IMR-90 (cell line): ENCODE measurements at regions not wholly inside any gene's neighbourhood (a gene's known extent, or its start where the extent isn't known, plus 50 kb on each side); places are given as distances from the start of the nearest gene placed in this dataset.

Source experiments
- ATAC-seq: fragments of 200-7000 bp; cut with Tn5 transposase; 2 replicates; pipeline ENCODE4 v1.9.1; 2020; ENCODE audit warnings: low read depth, mild to moderate bottlenecking, moderate library complexity
- BruUV-seq: library from RNA; stranded (reverse); fragments of 400-500 nt; replicated peaks from 2 replicates; lab custom pipeline; 2021; lab: Mats Ljungman, UMichigan
- CTCF ChIA-PET: fragments of 300-600 bp; formaldehyde crosslinking; extraction: SDS; loops from one replicate; lab custom pipeline; 2021; ENCODE audit warnings: antibody characterized with exemption; lab: Yijun Ruan, JAX
- POLR2A ChIA-PET: fragments of 300-600 bp; sonication (Branson Sonifier 250); formaldehyde crosslinking; loops from one replicate; lab custom pipeline; 2022; ENCODE audit warnings: antibody characterized with exemption; ENCODE audit not compliant: unreplicated experiment; lab: Charles Lee
- DNase-seq: peaks from one replicate; pipeline ENCODE4 v3.0.0; 2013
- H2AFZ ChIP-seq: replicated peaks from 2 replicates; pipeline ENCODE3; 2013; ENCODE audit warnings: low read length, mild to moderate bottlenecking; ENCODE audit not compliant: poor library complexity
- H2AK5ac ChIP-seq: 2 replicates; pipeline ENCODE4 v1.6.1; 2013; ENCODE audit warnings: low read depth, low read length, inconsistent platforms
- H2AK9ac ChIP-seq: replicated peaks from 2 replicates; pipeline ENCODE3; 2013; ENCODE audit warnings: mild to moderate bottlenecking, low read depth, low read length, moderate library complexity; ENCODE audit not compliant: poor library complexity
- H2BK120ac ChIP-seq: 2 replicates; pipeline ENCODE4 v1.6.1; 2013; ENCODE audit warnings: low read depth, low read length, inconsistent platforms
- H2BK15ac ChIP-seq: 3 replicates; pipeline ENCODE4 v1.6.1; 2013; ENCODE audit warnings: low read depth, low read length, inconsistent platforms
- H2BK20ac ChIP-seq: 2 replicates; pipeline ENCODE4 v1.6.1; 2013; ENCODE audit warnings: low read depth, mild to moderate bottlenecking, inconsistent platforms, low read length, moderate library complexity
- H2BK5ac ChIP-seq: 2 replicates; pipeline ENCODE4 v1.6.1; 2013; ENCODE audit warnings: mild to moderate bottlenecking, low read depth, low read length, inconsistent platforms; ENCODE audit not compliant: poor library complexity, severe bottlenecking
- H3K14ac ChIP-seq: replicated peaks from 2 replicates; pipeline ENCODE4 v1.6.1; 2013; ENCODE audit warnings: low read depth, low read length, inconsistent platforms
- H3K18ac ChIP-seq: 2 replicates; pipeline ENCODE4 v1.6.1; 2013; ENCODE audit warnings: low read depth, low read length, control low read depth
- H3K23ac ChIP-seq: 2 replicates; pipeline ENCODE4 v1.6.1; 2013; ENCODE audit warnings: low read depth, low read length, inconsistent platforms
- H3K27ac ChIP-seq: 2 replicates; pipeline ENCODE4 v1.5.1; 2013; ENCODE audit warnings: mild to moderate bottlenecking, control low read depth, low read length; ENCODE audit not compliant: insufficient read depth
- H3K27me3 ChIP-seq: 2 replicates; pipeline ENCODE4 v1.6.1; 2013; ENCODE audit warnings: low read length; ENCODE audit not compliant: control insufficient read depth, insufficient read depth
- H3K36me3 ChIP-seq: 2 replicates; pipeline ENCODE4 v1.6.1; 2013; ENCODE audit warnings: low read length, mixed read lengths; ENCODE audit not compliant: control insufficient read depth, insufficient read depth
- H3K4ac ChIP-seq: 2 replicates; pipeline ENCODE4 v1.6.1; 2013; ENCODE audit warnings: low read depth, low read length, inconsistent platforms
- H3K4me1 ChIP-seq: 2 replicates; pipeline ENCODE4 v1.6.1; 2013; ENCODE audit warnings: low read length, mixed read lengths; ENCODE audit not compliant: control insufficient read depth, insufficient read depth
- H3K4me2 ChIP-seq: 2 replicates; pipeline ENCODE4 v1.6.1; 2013; ENCODE audit warnings: low read depth, mild to moderate bottlenecking, control low read depth, low read length, moderate library complexity
- H3K4me3 ChIP-seq: 2 replicates; pipeline ENCODE4 v1.5.1; 2013; ENCODE audit warnings: low read depth, mild to moderate bottlenecking, control low read depth, low read length, moderate library complexity; ENCODE audit not compliant: insufficient read depth
- H3K56ac ChIP-seq: 2 replicates; pipeline ENCODE4 v1.6.1; 2013; ENCODE audit warnings: low read length, inconsistent platforms; ENCODE audit not compliant: insufficient read depth; ENCODE audit errors: extremely low read depth
- H3K79me1 ChIP-seq, 2 experiments: 2 replicates each; pipeline ENCODE4 v1.6.1; 2013; ENCODE audit warnings: low read length in 2 of 2, inconsistent platforms in 1 of 2, low read depth in 1 of 2
- H3K9ac ChIP-seq: 2 replicates; pipeline ENCODE4 v1.6.1; 2013; ENCODE audit warnings: low read depth, low read length, control low read depth
- H3K9me1 ChIP-seq: 2 replicates; pipeline ENCODE4 v1.6.1; 2013; ENCODE audit warnings: low read length, inconsistent platforms; ENCODE audit not compliant: insufficient read depth
- H3K9me3 ChIP-seq: 2 replicates; pipeline ENCODE4 v1.6.1; 2013; ENCODE audit warnings: low read length; ENCODE audit not compliant: control insufficient read depth, insufficient read depth
- H4K20me1 ChIP-seq: 2 replicates; pipeline ENCODE4 v1.6.1; 2013; ENCODE audit warnings: low read length, inconsistent platforms; ENCODE audit not compliant: insufficient read depth
- H4K5ac ChIP-seq: 2 replicates; pipeline ENCODE4 v1.6.1; 2013; ENCODE audit warnings: mild to moderate bottlenecking, low read depth, low read length, control low read depth
- H4K8ac ChIP-seq, 2 experiments: 2 replicates each; pipeline ENCODE4 v1.6.1; 2013; ENCODE audit warnings: low read depth in 2 of 2, low read length in 2 of 2, control low read depth in 1 of 2, inconsistent platforms in 1 of 2
- H4K91ac ChIP-seq: 2 replicates; pipeline ENCODE4 v1.6.1; 2013; ENCODE audit warnings: low read depth, low read length, inconsistent platforms; ENCODE audit not compliant: insufficient read depth
- BHLHE40 ChIP-seq: fragments of 150-350 bp; IDR thresholded peaks from 2 replicates; pipeline ENCODE4 v1.6.1; 2016; ENCODE audit warnings: mild to moderate bottlenecking, low read depth, low read length
- CEBPB ChIP-seq: IDR thresholded peaks from 2 replicates; pipeline ENCODE4 v1.6.1; 2012; ENCODE audit warnings: low read depth, low read length, improper control_type of control experiment
- ELK1 ChIP-seq: fragments of 150-350 bp; IDR thresholded peaks from 2 replicates; pipeline ENCODE4 v1.6.1; 2016; ENCODE audit warnings: low read depth, mild to moderate bottlenecking, low read length, moderate library complexity, borderline replicate concordance
- FOS ChIP-seq: fragments of 150-350 bp; IDR thresholded peaks from 2 replicates; pipeline ENCODE4 v1.6.1; 2016; ENCODE audit warnings: low read depth, low read length
- MAZ ChIP-seq: IDR thresholded peaks from 2 replicates; pipeline ENCODE4 v1.6.1; 2012; ENCODE audit warnings: low read depth, mild to moderate bottlenecking, low read length, improper control_type of control experiment, moderate library complexity, borderline replicate concordance
- RCOR1 ChIP-seq: IDR thresholded peaks from 2 replicates; pipeline ENCODE4 v1.6.1; 2012; ENCODE audit warnings: mild to moderate bottlenecking, low read length, improper control_type of control experiment; ENCODE audit not compliant: insufficient replicate concordance
- WGBS, 2 experiments: methylation state at CpG; one replicate each; pipeline versions ENCODE4 v1.1.5 to v1.1.7; 2013; ENCODE audit warnings: missing lambda C conversion rate in 2 of 2; ENCODE audit not compliant: insufficient read length in 1 of 2; ENCODE audit errors: extremely low coverage in 2 of 2; 5-methylcytosine and 5-hydroxymethylcytosine counted together
- dilution Hi-C: fragments of 300-500 bp; cut with HindIII; formaldehyde crosslinking; loops from one replicate; pipeline ENCODE4 v1.14.3; 2018; ENCODE audit warnings: low sequenced_read_pairs; ENCODE audit not compliant: unreplicated experiment
- in situ Hi-C: fragments of 300-500 bp; cut with MboI; formaldehyde crosslinking; loops from 3 replicates; pipeline ENCODE4 v1.14.3; 2019; ENCODE audit warnings: low sequenced_read_pairs, inconsistent platforms, mixed read lengths
- intact Hi-C: fragments of 100-400 bp; cut with micrococcal nuclease; formaldehyde crosslinking; loops from 2 replicates; pipeline ENCODE4 v1.10.0; 2022

DNA sequence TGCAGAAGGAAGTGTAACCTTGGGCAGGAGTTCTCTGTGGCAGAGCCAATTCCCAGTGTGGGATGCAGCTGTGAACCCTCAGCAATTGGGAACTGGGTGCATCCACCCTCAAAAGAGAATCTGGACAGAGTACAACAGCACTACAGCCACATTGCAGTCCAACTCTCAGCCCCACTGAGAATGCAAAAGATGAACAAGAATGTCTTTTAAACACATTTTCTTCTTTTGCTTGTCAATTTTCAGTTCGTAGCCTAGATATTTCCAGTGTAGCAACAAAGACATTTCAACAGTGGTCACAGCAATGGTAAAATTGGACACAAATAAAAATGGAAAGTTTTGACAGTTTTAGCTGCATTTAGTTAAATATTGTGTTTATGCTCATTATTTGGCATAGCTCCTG is 114.0 kb upstream of the APP start:
- no peak overlapping the region for H2BK20ac ChIP-seq
- no peak for TF ChIP-seq ELK1
- no peak for TF ChIP-seq MAZ
- no peak for TF ChIP-seq RCOR1
- TF ChIP-seq BHLHE40 = no peak
- no peak for TF ChIP-seq FOS
- TF ChIP-seq CEBPB = no peak
- no CpG with 5 or more reads among the region's 1 CpG for WGBS, 2 experiments
- no peak for ATAC-seq
- no peak overlapping the region for H3K9ac ChIP-seq
- H3K27ac ChIP-seq = no peak overlapping the region
- no peaks in the 10 kb centered on the region for H3K9me1 ChIP-seq
- H3K27me3 ChIP-seq = no peaks in the 10 kb centered on the region
- no peak overlapping the region for H3K56ac ChIP-seq
- POLR2A ChIA-PET = interaction anchor here (0.6 kb wide), 1 partner anchor 91 kb away, joined by 9 read pairs; no protein-coding TSS in a partner anchor
- no peak overlapping the region for H3K23ac ChIP-seq
- dilution Hi-C loops (no loop called here), intact Hi-C loops (no loop called here), in situ Hi-C loops (no loop called here)
- no peaks in the 10 kb centered on the region for H4K20me1 ChIP-seq
- CTCF ChIA-PET = no interaction called here
- H2AFZ ChIP-seq = no peak overlapping the region
- H3K4me3 ChIP-seq = no peak overlapping the region
- no peak overlapping the region for H4K5ac ChIP-seq
- DNase-seq = no peak
- H2BK120ac ChIP-seq = no peak overlapping the region
- H2AK5ac ChIP-seq = no peak overlapping the region
- no peak overlapping the region for H3K4me2 ChIP-seq
- H3K9me3 ChIP-seq = no peaks in the 10 kb centered on the region
- H4K91ac ChIP-seq = no peak overlapping the region
- no peaks in the 10 kb centered on the region for H3K36me3 ChIP-seq
- no peak overlapping the region for H2BK5ac ChIP-seq
- no peak overlapping the region for H3K14ac ChIP-seq
- H2AK9ac ChIP-seq = no peak overlapping the region
- no TSS peak for BruUV-seq
- no peaks in the 10 kb centered on the region for H3K79me1 ChIP-seq
- H4K8ac ChIP-seq = no peak overlapping the region
- no peaks in the 10 kb centered on the region for H3K4me1 ChIP-seq
- H2BK15ac ChIP-seq = no peak overlapping the region
- H3K18ac ChIP-seq = no peak overlapping the region
- no peak overlapping the region for H3K4ac ChIP-seq
